ENCODE measurements at regions not wholly inside any gene's neighbourhood (a gene's known extent, or its start where the extent isn't known, plus 50 kb on each side); places are given as distances from the start of the nearest gene placed in this dataset.

- dilution Hi-C loops (cut with MboI; ENCODE audit: extremely low pct_ligation_motif_present, low sequenced_read_pairs) (no loop called here), intact Hi-C loops (cut with micrococcal nuclease) (no loop called here)
- H3K9ac ChIP-seq (replicated peaks; ENCODE audit: extremely low read depth, insufficient read depth, low read length) = no peak overlapping the region
- DNase-seq (ENCODE audit: low read depth, low spot score) = no peak
- TF ChIP-seq CTCF (IDR thresholded peaks at IDR 0.05; ENCODE audit: extremely low read depth in 1 of 2, insufficient read depth in 1 of 2, low read depth in 1 of 2, low read length in 2 of 2) (no peak), MAX (IDR thresholded peaks at IDR 0.05; ENCODE audit: insufficient read depth, insufficient read length) (no peak), JUN (IDR thresholded peaks at IDR 0.05; ENCODE audit: borderline replicate concordance, insufficient read depth, insufficient read length, low read depth) (no peak), GATA2 (IDR thresholded peaks at IDR 0.05; ENCODE audit: insufficient read depth, insufficient read length, low read depth, low read length) (no peak), EZH2 (IDR thresholded peaks at IDR 0.05; ENCODE audit: borderline replicate concordance, low read depth, low read length, severe bottlenecking) (no peak), MYC (IDR thresholded peaks at IDR 0.05; ENCODE audit: low read depth, low read length) (no peak), POLR2A (IDR thresholded peaks at IDR 0.05; ENCODE audit: low read depth, low read length) (no peak), POLR2AphosphoS5 (IDR thresholded peaks at IDR 0.05; ENCODE audit: insufficient read depth, low read depth, low read length) (no peak), FOS (IDR thresholded peaks at IDR 0.05; ENCODE audit: borderline replicate concordance, insufficient read depth, low read length) (no peak)
- ChIA-PET CTCF (interaction anchor here (1.2 kb wide), 1 partner anchor 10 kb away, joined by 3 read pairs; no protein-coding TSS in a partner anchor), POLR2A (no interaction called here)
- H3K27ac ChIP-seq (ENCODE audit: insufficient read depth, low read depth, low read length) = no peak overlapping the region
- no peak overlapping the region for H3K4me3 ChIP-seq (replicated peaks in 1 of 3; ENCODE audit: insufficient read depth in 1 of 3, low read depth in 1 of 3, low read length in 3 of 3)
- H3K79me2 ChIP-seq (ENCODE audit: control insufficient read depth, insufficient read depth, low read length) = no peaks in the 10 kb centered on the region
- no peaks in the 10 kb centered on the region for H4K20me1 ChIP-seq (replicated peaks; ENCODE audit: control insufficient read depth, extremely low read depth, insufficient read depth, low read length)
- no peaks in the 10 kb centered on the region for H3K9me3 ChIP-seq (replicated peaks; ENCODE audit: control insufficient read depth, insufficient read depth, low read length)
- no peaks in the 10 kb centered on the region for H3K36me3 ChIP-seq (ENCODE audit: control insufficient read depth in 2 of 2, extremely low read depth in 1 of 2, insufficient read depth in 2 of 2, low read length in 2 of 2)
- no peak overlapping the region for H3K4me2 ChIP-seq (ENCODE audit: insufficient read depth, low read length)
- H3K4me1 ChIP-seq (ENCODE audit: control insufficient read depth, extremely low read depth, insufficient read depth, low read length) = no peaks in the 10 kb centered on the region
- no peak overlapping the region for H2AFZ ChIP-seq (ENCODE audit: low read depth, low read length)
- FAIRE-seq = no peak
- no peaks in the 10 kb centered on the region for H3K9me1 ChIP-seq (replicated peaks; ENCODE audit: control insufficient read depth, extremely low read depth, insufficient read depth, low read length)
- no TSS peak for BruUV-seq (replicated peaks)
- H3K27me3 ChIP-seq (ENCODE audit: control insufficient read depth in 2 of 2, insufficient read depth in 2 of 2, low read length in 2 of 2) = no peaks in the 10 kb centered on the region
Measured at GRCh38 chr10:4170181-4170580, 385.2 kb upstream of the KLF6 start.
